Mesendoderm (in vitro differentiated cells): ENCODE measurements at regions not wholly inside any gene's neighbourhood (a gene's known extent, or its start where the extent isn't known, plus 50 kb on each side); places are given as distances from the start of the nearest gene placed in this dataset.

Source experiments
- DNase-seq: peaks from one replicate; pipeline ENCODE4 v3.0.0; 2013
- H2AK5ac ChIP-seq: 2 replicates; pipeline ENCODE4 v1.6.1; 2013; ENCODE audit warnings: low read length, inconsistent platforms
- H2BK120ac ChIP-seq: 2 replicates; pipeline ENCODE4 v1.6.1; 2013; ENCODE audit warnings: low read depth, mild to moderate bottlenecking, low read length, moderate library complexity, mixed read lengths
- H2BK15ac ChIP-seq: replicated peaks from 2 replicates; pipeline ENCODE4 v1.6.1; 2013; ENCODE audit warnings: low read depth, mild to moderate bottlenecking, moderate library complexity
- H2BK5ac ChIP-seq: 2 replicates; pipeline ENCODE4 v1.6.1; 2013; ENCODE audit warnings: low read length, inconsistent platforms
- H3K18ac ChIP-seq: 2 replicates; pipeline ENCODE4 v1.6.1; 2013; ENCODE audit warnings: mild to moderate bottlenecking, low read length, mixed read lengths
- H3K23ac ChIP-seq: one replicate; pipeline ENCODE4 v1.6.1; 2013; ENCODE audit warnings: low read length
- H3K27ac ChIP-seq: 2 replicates; pipeline ENCODE4 v1.5.1; 2013; ENCODE audit warnings: low read depth, mild to moderate bottlenecking, inconsistent platforms, low read length, moderate library complexity
- H3K27me3 ChIP-seq: 2 replicates; pipeline ENCODE4 v1.6.1; 2013; ENCODE audit warnings: low read length, control low read depth, mild to moderate bottlenecking, inconsistent platforms; ENCODE audit not compliant: insufficient read depth, poor library complexity
- H3K36me3 ChIP-seq: 2 replicates; pipeline ENCODE4 v1.6.1; 2013; ENCODE audit warnings: low read length, inconsistent platforms; ENCODE audit not compliant: control insufficient read depth, insufficient read depth
- H3K4ac ChIP-seq: one replicate; pipeline ENCODE4 v1.6.1; 2013; ENCODE audit warnings: low read depth, mild to moderate bottlenecking, low read length, moderate library complexity
- H3K4me1 ChIP-seq: 2 replicates; pipeline ENCODE4 v1.6.1; 2013; ENCODE audit warnings: low read depth, low read length, inconsistent platforms; ENCODE audit not compliant: control insufficient read depth
- H3K4me2 ChIP-seq: 2 replicates; pipeline ENCODE4 v1.6.1; 2013; ENCODE audit warnings: low read length
- H3K4me3 ChIP-seq: 2 replicates; pipeline ENCODE4 v1.5.1; 2013; ENCODE audit warnings: mild to moderate bottlenecking, low read length
- H3K56ac ChIP-seq: one replicate; pipeline ENCODE4 v1.6.1; 2013; ENCODE audit warnings: low read length
- H3K79me1 ChIP-seq: 2 replicates; pipeline ENCODE4 v1.6.1; 2013; ENCODE audit warnings: low read length, inconsistent platforms
- H3K79me2 ChIP-seq: 2 replicates; pipeline ENCODE4 v1.6.1; 2013; ENCODE audit warnings: mild to moderate bottlenecking, low read length; ENCODE audit not compliant: control insufficient read depth, insufficient read depth
- H3K9ac ChIP-seq: 2 replicates; pipeline ENCODE4 v1.6.1; 2013; ENCODE audit warnings: low read length, inconsistent platforms
- H4K5ac ChIP-seq: one replicate; pipeline ENCODE4 v1.6.1; 2013; ENCODE audit warnings: low read length
- H4K8ac ChIP-seq: one replicate; pipeline ENCODE4 v1.6.1; 2013; ENCODE audit warnings: low read depth, mild to moderate bottlenecking, control low read depth, low read length, moderate library complexity
- WGBS: extraction: QIAGEN DNeasy Blood & Tissue Kit; methylation state at CpG from one replicate; pipeline ENCODE4 v1.1.7; 2013; ENCODE audit warnings: low lambda C conversion rate, missing lambda C conversion rate; ENCODE audit not compliant: insufficient coverage; ENCODE audit errors: extremely low coverage; 5-methylcytosine and 5-hydroxymethylcytosine counted together

- WGBS = no CpG with 5 or more reads among the region's 7 CpGs
- no peak overlapping the region for H3K4me3 ChIP-seq
- no peak overlapping the region for H2AK5ac ChIP-seq
- H3K27ac ChIP-seq = no peak overlapping the region
- H3K9ac ChIP-seq = no peak overlapping the region
- H3K4me1 ChIP-seq = peaks cover 5% of the 10 kb centered on the region
- no peak overlapping the region for H3K23ac ChIP-seq
- H2BK120ac ChIP-seq = no peak overlapping the region
- no peak overlapping the region for H3K56ac ChIP-seq
- DNase-seq = no peak
- no peaks in the 10 kb centered on the region for H3K79me1 ChIP-seq
- H3K4ac ChIP-seq = no peak overlapping the region
- H2BK15ac ChIP-seq = no peak overlapping the region
- no peak overlapping the region for H2BK5ac ChIP-seq
- H4K8ac ChIP-seq = no peak overlapping the region
- no peak overlapping the region for H3K4me2 ChIP-seq
- H3K79me2 ChIP-seq = no peaks in the 10 kb centered on the region
- H3K18ac ChIP-seq = no peak overlapping the region
- no peak overlapping the region for H4K5ac ChIP-seq
- no peaks in the 10 kb centered on the region for H3K27me3 ChIP-seq
- no peaks in the 10 kb centered on the region for H3K36me3 ChIP-seq
Observed at GRCh38 chr12:111150360-111150759, 218.5 kb downstream of the PHETA1 start.

- H3K18ac ChIP-seq = no peak overlapping the region
- H3K9ac ChIP-seq = no peak overlapping the region
- DNase-seq = no peak
- H3K4me3 ChIP-seq = no peak overlapping the region
- no CpG with 5 or more reads among the region's 4 CpGs for WGBS
- H3K79me2 ChIP-seq = no peaks in the 10 kb centered on the region
- H3K27me3 ChIP-seq = no peaks in the 10 kb centered on the region
- no peak overlapping the region for H3K56ac ChIP-seq
- H2BK5ac ChIP-seq = no peak overlapping the region
- H2AK5ac ChIP-seq = no peak overlapping the region
- H3K36me3 ChIP-seq = no peaks in the 10 kb centered on the region
- H3K23ac ChIP-seq = no peak overlapping the region
- peaks cover 3% of the 10 kb centered on the region for H3K4me1 ChIP-seq
- no peak overlapping the region for H2BK15ac ChIP-seq
- no peak overlapping the region for H3K4ac ChIP-seq
- no peak overlapping the region for H4K8ac ChIP-seq
- H2BK120ac ChIP-seq = no peak overlapping the region
- no peaks in the 10 kb centered on the region for H3K79me1 ChIP-seq
- no peak overlapping the region for H4K5ac ChIP-seq
- no peak overlapping the region for H3K4me2 ChIP-seq
- H3K27ac ChIP-seq = no peak overlapping the region
Observed at GRCh38 chr12:111149299-111149698, 219.6 kb downstream of the PHETA1 start.

GRCh38 chr12:111148005-111148404 is 220.9 kb downstream of the PHETA1 start:
- Histone ChIP-seq H3K79me2 (no peaks in the 10 kb centered on the region), H3K18ac (no peak overlapping the region), H3K27me3 (no peaks in the 10 kb centered on the region), H3K4me3 (no peak overlapping the region), H3K27ac (no peak overlapping the region), H3K4me2 (no peak overlapping the region), H3K56ac (no peak overlapping the region), H3K4me1 (no peaks in the 10 kb centered on the region), H2BK120ac (no peak overlapping the region), H2BK15ac (no peak overlapping the region), H3K9ac (no peak overlapping the region), H3K36me3 (no peaks in the 10 kb centered on the region), H2AK5ac (no peak overlapping the region), H2BK5ac (no peak overlapping the region), H3K23ac (no peak overlapping the region), H3K79me1 (no peaks in the 10 kb centered on the region), H4K8ac (no peak overlapping the region), H3K4ac (no peak overlapping the region), H4K5ac (no peak overlapping the region)
- no peak for DNase-seq
- WGBS = no CpG with 5 or more reads among the region's 6 CpGs

- Histone ChIP-seq H2BK120ac (no peak overlapping the region), H3K79me1 (no peaks in the 10 kb centered on the region), H3K27ac (no peak overlapping the region), H3K23ac (no peak overlapping the region), H3K9ac (no peak overlapping the region), H4K8ac (no peak overlapping the region), H3K56ac (no peak overlapping the region), H3K4ac (no peak overlapping the region), H3K36me3 (no peaks in the 10 kb centered on the region), H3K4me1 (no peaks in the 10 kb centered on the region), H3K4me2 (no peak overlapping the region), H3K79me2 (no peaks in the 10 kb centered on the region), H3K4me3 (no peak overlapping the region), H4K5ac (no peak overlapping the region), H3K27me3 (no peaks in the 10 kb centered on the region), H3K18ac (no peak overlapping the region), H2BK15ac (no peak overlapping the region), H2BK5ac (no peak overlapping the region), H2AK5ac (no peak overlapping the region)
- no CpG with 5 or more reads among the region's 11 CpGs for WGBS
- DNase-seq = no peak
Observed at GRCh38 chr12:111143271-111143670, 222.9 kb upstream of the MYL2 start.

GRCh38 chr12:111141205-111141604 is 220.8 kb upstream of the MYL2 start:
- Histone ChIP-seq H2BK120ac (no peak overlapping the region), H4K5ac (no peak overlapping the region), H3K4me1 (no peaks in the 10 kb centered on the region), H3K4ac (no peak overlapping the region), H3K4me3 (no peak overlapping the region), H3K79me2 (no peaks in the 10 kb centered on the region), H2BK15ac (no peak overlapping the region), H3K56ac (no peak overlapping the region), H4K8ac (no peak overlapping the region), H3K27ac (no peak overlapping the region), H2BK5ac (no peak overlapping the region), H3K27me3 (no peaks in the 10 kb centered on the region), H3K36me3 (no peaks in the 10 kb centered on the region), H3K9ac (no peak overlapping the region), H3K79me1 (no peaks in the 10 kb centered on the region), H3K18ac (no peak overlapping the region), H3K4me2 (no peak overlapping the region), H2AK5ac (no peak overlapping the region), H3K23ac (no peak overlapping the region)
- WGBS = no CpG with 5 or more reads among the region's 1 CpG
- DNase-seq = no peak

GRCh38 chr12:111138016-111138415 is 217.6 kb upstream of the MYL2 start:
- H4K8ac ChIP-seq = no peak overlapping the region
- no peak overlapping the region for H3K4me2 ChIP-seq
- no peaks in the 10 kb centered on the region for H3K36me3 ChIP-seq
- no peak overlapping the region for H3K4me3 ChIP-seq
- no peak overlapping the region for H3K18ac ChIP-seq
- no peak overlapping the region for H2BK120ac ChIP-seq
- no peak overlapping the region for H3K4ac ChIP-seq
- DNase-seq = no peak
- H2BK5ac ChIP-seq = no peak overlapping the region
- H3K4me1 ChIP-seq = no peaks in the 10 kb centered on the region
- WGBS = no CpG with 5 or more reads among the region's 8 CpGs
- H3K79me1 ChIP-seq = no peaks in the 10 kb centered on the region
- H2BK15ac ChIP-seq = no peak overlapping the region
- no peak overlapping the region for H2AK5ac ChIP-seq
- H3K27me3 ChIP-seq = no peaks in the 10 kb centered on the region
- no peak overlapping the region for H4K5ac ChIP-seq
- no peak overlapping the region for H3K27ac ChIP-seq
- H3K23ac ChIP-seq = no peak overlapping the region
- no peak overlapping the region for H3K9ac ChIP-seq
- no peaks in the 10 kb centered on the region for H3K79me2 ChIP-seq
- H3K56ac ChIP-seq = no peak overlapping the region
